A549 (cell line): ENCODE measurements at regions not wholly inside any gene's neighbourhood (a gene's known extent, or its start where the extent isn't known, plus 50 kb on each side); places are given as distances from the start of the nearest gene placed in this dataset.

Source experiments
- ATAC-seq, 2 experiments: fragments of 200-7000 bp in 1 of 2; fragments of >200 bp in 1 of 2; cut with Nextera tagmentation in 1 of 2; cut with Tn5 transposase in 1 of 2; 3 replicates each; pipeline versions ENCODE4 v1.8.0 to v1.9.1; 2018 to 2020; ENCODE audit warnings: mild to moderate bottlenecking in 1 of 2, moderate library complexity in 1 of 2
- CTCF ChIA-PET: fragments of 300-600 bp; sonication (Branson Sonifier 250); formaldehyde crosslinking; extraction: SDS; loops from one replicate; lab custom pipeline; 2021; ENCODE audit warnings: antibody characterized with exemption, inconsistent platforms; lab: Yijun Ruan, JAX
- POLR2A ChIA-PET: fragments of 350-600 bp; formaldehyde crosslinking; extraction: SDS; loops from one replicate; lab custom pipeline; 2021; ENCODE audit warnings: antibody characterized with exemption, inconsistent platforms; lab: Yijun Ruan, JAX
- DNase-seq, 2 experiments: peaks; one replicate each; pipeline versions ENCODE4 v3.0.0 to v3.0.0-alpha.2; 2011 to 2016; ENCODE audit warnings: low read depth in 1 of 2, low spot score in 1 of 2
- FAIRE-seq: peaks from 2 replicates; lab custom pipeline; 2011; peaks lifted over from hg19 to GRCh38; lab: Jason Lieb, UNC
- H3K27ac ChIP-seq, 2 experiments: fragments of >200 bp; sonication (Bioruptor Twin); formaldehyde crosslinking; 3 replicates each; pipeline ENCODE4 v1.5.1; 2016 to 2017
- H3K4me1 ChIP-seq: fragments of >200 bp; sonication (Bioruptor Twin); formaldehyde crosslinking; 3 replicates; pipeline ENCODE4 v1.6.1; 2016
- H3K4me2 ChIP-seq: fragments of >200 bp; sonication (Bioruptor Twin); formaldehyde crosslinking; 3 replicates; pipeline ENCODE4 v1.6.1; 2016
- H3K4me3 ChIP-seq: fragments of >200 bp; sonication (Bioruptor Twin); formaldehyde crosslinking; 3 replicates; pipeline ENCODE4 v1.5.1; 2016
- H3K9me3 ChIP-seq: fragments of >200 bp; sonication (Bioruptor Twin); formaldehyde crosslinking; 3 replicates; pipeline ENCODE4 v1.6.1; 2016
- BHLHE40 ChIP-seq: IDR thresholded peaks from 2 replicates; pipeline ENCODE4 v1.6.1; 2012; ENCODE audit warnings: low read depth, low read length, inconsistent platforms
- CHD2 ChIP-seq: fragments of 150-350 bp; IDR thresholded peaks from 2 replicates; pipeline ENCODE4 v1.6.1; 2014; ENCODE audit warnings: low read length; ENCODE audit not compliant: partially characterized antibody
- EHF ChIP-seq: fragments of 250-450 bp; sonication (Bioruptor Pico); IDR thresholded peaks from 2 replicates; pipeline ENCODE4 v1.5.0; 2020; ENCODE audit warnings: mild to moderate bottlenecking
- FOSL2 ChIP-seq, 2 experiments: fragments of 450-650 bp in 1 of 2; fragments of >200 bp in 1 of 2; sonication (Bioruptor Twin) in 1 of 2; formaldehyde crosslinking; IDR thresholded peaks; 2 replicates each; pipeline versions ENCODE4 v1.5.0 to v1.6.1; 2016 to 2020; ENCODE audit warnings: mild to moderate bottlenecking in 1 of 2, moderate library complexity in 1 of 2
- GATA3 ChIP-seq: IDR thresholded peaks from 2 replicates; pipeline ENCODE4 v1.6.1; 2012; ENCODE audit warnings: borderline replicate concordance
- HDAC2 ChIP-seq: fragments of 200-600 bp; sonication (generic); IDR thresholded peaks from 2 replicates; pipeline ENCODE4 v1.6.1; 2016
- HOXA7 ChIP-seq: fragments of 250-450 bp; sonication (Bioruptor Pico); IDR thresholded peaks from 2 replicates; pipeline ENCODE4 v1.5.0; 2020; ENCODE audit warnings: mild to moderate bottlenecking, moderate library complexity
- HOXB13 ChIP-seq: fragments of 250-450 bp; sonication (Bioruptor Pico); IDR thresholded peaks from 2 replicates; pipeline ENCODE4 v1.5.0; 2020; ENCODE audit warnings: low read depth, mild to moderate bottlenecking, moderate library complexity
- NFE2L2 ChIP-seq: fragments of 150-350 bp; conservative IDR thresholded peaks from 2 replicates; pipeline ENCODE4 v1.6.1; 2014; ENCODE audit warnings: low read length
- NPAS2 ChIP-seq: fragments of 250-450 bp; sonication (Bioruptor Pico); IDR thresholded peaks from 2 replicates; pipeline ENCODE4 v1.8.0; 2022; ENCODE audit warnings: mild to moderate bottlenecking, moderate library complexity, borderline replicate concordance
- NR3C1 ChIP-seq: fragments of >200 bp; sonication (Bioruptor Twin); formaldehyde crosslinking; IDR thresholded peaks from 3 replicates; pipeline ENCODE4 v1.6.1; 2017
- PHF8 ChIP-seq: fragments of 200-600 bp; sonication (generic); IDR thresholded peaks from 2 replicates; pipeline ENCODE4 v1.6.1; 2016; ENCODE audit warnings: low read depth, mild to moderate bottlenecking, antibody characterized with exemption, moderate library complexity, borderline replicate concordance
- POLR2A ChIP-seq: IDR thresholded peaks from 2 replicates; pipeline ENCODE4 v1.6.1; 2012; ENCODE audit warnings: mild to moderate bottlenecking, low read length
- POLR2AphosphoS2 ChIP-seq: conservative IDR thresholded peaks from 2 replicates; pipeline ENCODE4 v1.6.1; 2012; ENCODE audit warnings: low read length, improper control_type of control experiment, inconsistent platforms
- RNF2 ChIP-seq: fragments of 200-600 bp; sonication (generic); IDR thresholded peaks from 2 replicates; pipeline ENCODE4 v1.6.1; 2016; ENCODE audit warnings: low read depth, mild to moderate bottlenecking, antibody characterized with exemption, moderate library complexity, borderline replicate concordance
- TP53 ChIP-seq: fragments of 250-450 bp; sonication (Bioruptor Pico); IDR thresholded peaks from 2 replicates; pipeline ENCODE4 v1.5.0; 2021; ENCODE audit warnings: mild to moderate bottlenecking, moderate library complexity
- ZC3H11A ChIP-seq: fragments of 450-650 bp; IDR thresholded peaks from 2 replicates; pipeline ENCODE4 v1.6.1; 2014; ENCODE audit warnings: antibody characterized with exemption, mild to moderate bottlenecking
- ZNF302 ChIP-seq: fragments of 250-450 bp; sonication (Bioruptor Pico); IDR thresholded peaks from 2 replicates; pipeline ENCODE4 v1.9.0; 2021; ENCODE audit warnings: inconsistent platforms, mild to moderate bottlenecking, moderate library complexity
- ZSCAN20 ChIP-seq: fragments of 250-450 bp; sonication (Bioruptor Pico); IDR thresholded peaks from 2 replicates; pipeline ENCODE4 v1.8.0; 2022; ENCODE audit warnings: mild to moderate bottlenecking, moderate library complexity
- WGBS: methylation state at CpG from one replicate; pipeline ENCODE4 v1.1.6; 2017; ENCODE audit errors: missing lambda C conversion rate; 5-methylcytosine and 5-hydroxymethylcytosine counted together
- TF ChIP-seq, protein P1 (sequence below): fragments of >200 bp; sonication (Bioruptor Twin); formaldehyde crosslinking; IDR thresholded peaks from 3 replicates; pipeline ENCODE4 v1.5.1; 2016
- TF ChIP-seq, protein P2 (sequence below): fragments of 200-600 bp; sonication (generic); IDR thresholded peaks from 2 replicates; pipeline ENCODE4 v1.6.1; 2016; ENCODE audit warnings: antibody characterized with exemption, mild to moderate bottlenecking, moderate library complexity
- TF ChIP-seq, protein P3 (sequence below): fragments of 450-650 bp; IDR thresholded peaks from 2 replicates; pipeline ENCODE4 v1.6.1; 2014; ENCODE audit warnings: antibody characterized with exemption
- TF ChIP-seq, protein P4 (sequence below): fragments of >200 bp; sonication (Bioruptor Twin); formaldehyde crosslinking; IDR thresholded peaks from 3 replicates; pipeline ENCODE4 v1.6.1; 2016

DNA sequence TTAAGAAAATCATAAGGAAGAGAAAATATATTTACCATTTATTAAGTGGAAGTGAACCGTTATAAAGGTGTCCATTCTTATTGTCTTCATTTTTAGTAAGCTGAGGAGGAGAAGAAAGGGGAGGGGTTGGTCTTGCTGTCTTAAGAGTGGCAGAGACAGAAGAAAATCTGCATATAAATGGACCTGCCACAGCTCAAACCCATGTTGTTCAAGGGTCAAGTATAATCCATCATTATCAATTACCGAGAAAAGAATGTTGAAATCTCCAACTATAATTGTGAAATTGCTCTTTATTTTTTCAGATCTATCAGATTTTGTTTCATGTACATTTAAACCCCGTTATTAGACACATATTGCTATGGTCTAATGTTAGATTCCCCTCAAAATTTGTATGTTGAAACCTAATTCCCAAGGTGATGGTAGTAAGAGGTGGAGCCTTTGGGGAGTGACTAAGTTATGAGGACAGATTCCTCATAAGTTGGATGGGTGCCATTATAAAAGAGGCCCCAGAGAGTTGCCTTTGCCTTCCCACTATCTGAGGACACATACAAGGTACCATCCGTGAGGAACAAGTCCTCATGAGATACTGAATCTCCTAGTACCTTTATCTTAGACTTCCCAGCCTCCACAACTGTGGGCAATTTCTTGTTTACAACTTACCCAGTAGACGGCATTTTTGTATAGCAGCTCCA is 58.5 kb upstream of the SMAD1 start:
- Histone ChIP-seq H3K4me3 (no peak overlapping the region), H3K9me3 (no peaks in the 10 kb centered on the region), H3K4me1 (no peaks in the 10 kb centered on the region)
- FAIRE-seq = no peak
- CTCF ChIA-PET = no interaction called here
- TF ChIP-seq ZNF302 (no peak), ZC3H11A (no peak), NR3C1 (no peak), GATA3 (no peak), HOXB13 (CRISPR knock-in tag) (no peak), TP53 (CRISPR knock-in tag) (no peak), CHD2 (no peak), PHF8 (no peak), ZSCAN20 (no peak), NPAS2 (CRISPR knock-in tag) (no peak)
- TF ChIP-seq, protein P1, sequence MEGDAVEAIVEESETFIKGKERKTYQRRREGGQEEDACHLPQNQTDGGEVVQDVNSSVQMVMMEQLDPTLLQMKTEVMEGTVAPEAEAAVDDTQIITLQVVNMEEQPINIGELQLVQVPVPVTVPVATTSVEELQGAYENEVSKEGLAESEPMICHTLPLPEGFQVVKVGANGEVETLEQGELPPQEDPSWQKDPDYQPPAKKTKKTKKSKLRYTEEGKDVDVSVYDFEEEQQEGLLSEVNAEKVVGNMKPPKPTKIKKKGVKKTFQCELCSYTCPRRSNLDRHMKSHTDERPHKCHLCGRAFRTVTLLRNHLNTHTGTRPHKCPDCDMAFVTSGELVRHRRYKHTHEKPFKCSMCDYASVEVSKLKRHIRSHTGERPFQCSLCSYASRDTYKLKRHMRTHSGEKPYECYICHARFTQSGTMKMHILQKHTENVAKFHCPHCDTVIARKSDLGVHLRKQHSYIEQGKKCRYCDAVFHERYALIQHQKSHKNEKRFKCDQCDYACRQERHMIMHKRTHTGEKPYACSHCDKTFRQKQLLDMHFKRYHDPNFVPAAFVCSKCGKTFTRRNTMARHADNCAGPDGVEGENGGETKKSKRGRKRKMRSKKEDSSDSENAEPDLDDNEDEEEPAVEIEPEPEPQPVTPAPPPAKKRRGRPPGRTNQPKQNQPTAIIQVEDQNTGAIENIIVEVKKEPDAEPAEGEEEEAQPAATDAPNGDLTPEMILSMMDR = no peak
- TF ChIP-seq, protein P2, sequence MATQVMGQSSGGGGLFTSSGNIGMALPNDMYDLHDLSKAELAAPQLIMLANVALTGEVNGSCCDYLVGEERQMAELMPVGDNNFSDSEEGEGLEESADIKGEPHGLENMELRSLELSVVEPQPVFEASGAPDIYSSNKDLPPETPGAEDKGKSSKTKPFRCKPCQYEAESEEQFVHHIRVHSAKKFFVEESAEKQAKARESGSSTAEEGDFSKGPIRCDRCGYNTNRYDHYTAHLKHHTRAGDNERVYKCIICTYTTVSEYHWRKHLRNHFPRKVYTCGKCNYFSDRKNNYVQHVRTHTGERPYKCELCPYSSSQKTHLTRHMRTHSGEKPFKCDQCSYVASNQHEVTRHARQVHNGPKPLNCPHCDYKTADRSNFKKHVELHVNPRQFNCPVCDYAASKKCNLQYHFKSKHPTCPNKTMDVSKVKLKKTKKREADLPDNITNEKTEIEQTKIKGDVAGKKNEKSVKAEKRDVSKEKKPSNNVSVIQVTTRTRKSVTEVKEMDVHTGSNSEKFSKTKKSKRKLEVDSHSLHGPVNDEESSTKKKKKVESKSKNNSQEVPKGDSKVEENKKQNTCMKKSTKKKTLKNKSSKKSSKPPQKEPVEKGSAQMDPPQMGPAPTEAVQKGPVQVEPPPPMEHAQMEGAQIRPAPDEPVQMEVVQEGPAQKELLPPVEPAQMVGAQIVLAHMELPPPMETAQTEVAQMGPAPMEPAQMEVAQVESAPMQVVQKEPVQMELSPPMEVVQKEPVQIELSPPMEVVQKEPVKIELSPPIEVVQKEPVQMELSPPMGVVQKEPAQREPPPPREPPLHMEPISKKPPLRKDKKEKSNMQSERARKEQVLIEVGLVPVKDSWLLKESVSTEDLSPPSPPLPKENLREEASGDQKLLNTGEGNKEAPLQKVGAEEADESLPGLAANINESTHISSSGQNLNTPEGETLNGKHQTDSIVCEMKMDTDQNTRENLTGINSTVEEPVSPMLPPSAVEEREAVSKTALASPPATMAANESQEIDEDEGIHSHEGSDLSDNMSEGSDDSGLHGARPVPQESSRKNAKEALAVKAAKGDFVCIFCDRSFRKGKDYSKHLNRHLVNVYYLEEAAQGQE = no peak
- TF ChIP-seq, protein P3, sequence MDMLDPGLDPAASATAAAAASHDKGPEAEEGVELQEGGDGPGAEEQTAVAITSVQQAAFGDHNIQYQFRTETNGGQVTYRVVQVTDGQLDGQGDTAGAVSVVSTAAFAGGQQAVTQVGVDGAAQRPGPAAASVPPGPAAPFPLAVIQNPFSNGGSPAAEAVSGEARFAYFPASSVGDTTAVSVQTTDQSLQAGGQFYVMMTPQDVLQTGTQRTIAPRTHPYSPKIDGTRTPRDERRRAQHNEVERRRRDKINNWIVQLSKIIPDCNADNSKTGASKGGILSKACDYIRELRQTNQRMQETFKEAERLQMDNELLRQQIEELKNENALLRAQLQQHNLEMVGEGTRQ = no peak
- TF ChIP-seq, protein P4, sequence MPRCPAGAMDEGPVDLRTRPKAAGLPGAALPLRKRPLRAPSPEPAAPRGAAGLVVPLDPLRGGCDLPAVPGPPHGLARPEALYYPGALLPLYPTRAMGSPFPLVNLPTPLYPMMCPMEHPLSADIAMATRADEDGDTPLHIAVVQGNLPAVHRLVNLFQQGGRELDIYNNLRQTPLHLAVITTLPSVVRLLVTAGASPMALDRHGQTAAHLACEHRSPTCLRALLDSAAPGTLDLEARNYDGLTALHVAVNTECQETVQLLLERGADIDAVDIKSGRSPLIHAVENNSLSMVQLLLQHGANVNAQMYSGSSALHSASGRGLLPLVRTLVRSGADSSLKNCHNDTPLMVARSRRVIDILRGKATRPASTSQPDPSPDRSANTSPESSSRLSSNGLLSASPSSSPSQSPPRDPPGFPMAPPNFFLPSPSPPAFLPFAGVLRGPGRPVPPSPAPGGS = no peak
- TF ChIP-seq, all 56 proteins: peak for 0
- Histone ChIP-seq H3K27ac (no peak overlapping the region), H3K4me2 (no peak overlapping the region)
- WGBS = 27% methylated on average over 5 of the region's 5 CpGs
- no peak for ATAC-seq
- POLR2A ChIA-PET = no interaction called here
- DNase-seq = no peak

DNA sequence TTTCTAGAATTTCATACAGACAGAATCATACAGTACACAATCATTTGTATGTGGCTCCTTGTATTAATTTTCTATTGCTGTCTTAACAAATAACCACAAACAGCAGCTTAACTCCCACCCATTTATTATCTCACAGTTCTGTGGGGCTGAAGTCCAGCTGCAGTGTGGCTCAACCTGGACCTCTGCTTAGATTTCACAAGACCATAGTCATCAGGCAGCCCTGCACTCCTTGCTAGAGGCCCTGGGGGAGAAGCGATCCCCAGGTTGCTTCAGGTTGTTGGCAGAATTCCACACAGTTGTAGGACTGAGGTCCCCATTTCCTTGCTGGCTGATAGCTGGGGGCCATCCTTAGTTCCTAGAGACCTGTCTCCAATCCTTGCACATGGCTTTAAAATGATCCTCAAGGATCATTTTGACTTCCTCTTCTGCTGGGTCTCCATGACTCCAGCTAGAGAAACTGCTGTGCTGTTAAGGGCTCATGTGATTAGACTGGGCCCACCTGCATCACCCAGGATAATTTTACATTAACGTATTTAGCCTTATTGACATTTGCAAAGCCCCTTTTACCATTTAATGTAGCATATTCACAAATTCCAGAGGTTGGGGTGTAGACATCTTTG is 60.9 kb upstream of the SMAD1 start:
- Histone ChIP-seq H3K4me1 (no peaks in the 10 kb centered on the region), H3K27ac (no peak overlapping the region), H3K9me3 (no peaks in the 10 kb centered on the region)
- no peak for FAIRE-seq
- WGBS = 7% methylated on average over 2 of the region's 2 CpGs
- POLR2A ChIA-PET = no interaction called here
- TF ChIP-seq EHF (CRISPR knock-in tag) = no peak
- TF ChIP-seq BHLHE40 = no peak
- no peak for TF ChIP-seq RNF2
- no peak for TF ChIP-seq POLR2A
- no peak for TF ChIP-seq NFE2L2
- no peak for TF ChIP-seq FOSL2 (IDR thresholded peaks at IDR 0.05)
- no peak for TF ChIP-seq FOSL2 (CRISPR knock-in tag; IDR thresholded peaks at IDR 0.05)
- no peak for TF ChIP-seq POLR2AphosphoS2
- TF ChIP-seq HOXA7 (CRISPR knock-in tag) = no peak
- TF ChIP-seq HDAC2 = no peak
- TF ChIP-seq, all 56 proteins: peak for 0
- CTCF ChIA-PET = no interaction called here
- DNase-seq (no peak), ATAC-seq (no peak)
- Histone ChIP-seq H3K4me2 (no peak overlapping the region), H3K4me3 (no peak overlapping the region)
